CD4-positive, alpha-beta T cell treated with Interleukin-6 at 100 ng/mL for 8 hours (primary cell): ENCODE measurements at regions not wholly inside any gene's neighbourhood (a gene's known extent, or its start where the extent isn't known, plus 50 kb on each side); places are given as distances from the start of the nearest gene placed in this dataset.

Source experiments
- DNase-seq: peaks from one replicate; pipeline ENCODE4 v3.0.0-alpha.2; 2020; ENCODE audit warnings: mixed read lengths, low spot score

DNA sequence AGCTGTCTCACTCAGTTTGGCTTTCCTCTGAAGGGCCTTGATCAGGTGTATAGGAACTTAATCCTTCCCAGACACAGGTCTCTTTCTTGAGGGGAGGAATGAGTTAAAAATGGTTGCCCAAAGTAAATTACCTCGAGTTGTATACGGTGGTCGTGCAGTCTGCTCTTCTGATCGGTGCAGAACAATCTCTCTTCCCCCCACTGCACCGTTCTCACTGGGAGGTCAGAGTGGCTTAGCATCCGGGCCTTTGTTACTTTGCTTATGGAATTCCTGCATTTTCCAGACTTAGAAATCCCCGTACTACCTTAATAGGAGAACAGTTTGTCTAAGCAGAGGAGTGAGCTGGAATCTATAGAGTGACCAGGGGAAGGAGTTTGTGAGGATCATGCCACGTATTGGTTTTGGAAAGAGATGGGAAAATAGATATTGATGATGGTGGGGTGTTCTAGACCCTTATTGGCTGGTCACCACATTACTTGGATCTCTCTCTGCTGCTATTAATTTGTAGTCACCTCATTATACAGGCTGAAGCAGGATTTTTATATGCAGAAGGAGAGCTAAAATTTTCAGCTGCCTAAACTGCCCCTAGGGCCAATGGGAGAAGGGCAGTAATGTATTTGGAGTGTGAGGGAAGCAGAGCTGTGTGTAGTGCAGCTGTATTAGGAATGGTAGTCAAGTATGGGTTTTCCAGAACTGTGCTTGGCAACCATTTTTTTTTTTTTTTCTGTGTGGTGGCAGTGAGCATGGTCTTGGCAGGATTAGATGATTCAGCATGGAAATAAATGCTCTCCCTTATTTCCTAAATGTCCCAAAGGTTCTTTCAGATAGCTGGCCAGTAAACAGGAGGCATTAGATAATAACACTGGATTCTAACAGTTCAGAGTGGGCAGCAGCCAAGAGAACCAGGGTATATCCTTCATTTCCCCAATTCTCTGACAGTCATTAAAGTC, 81.5 kb downstream of the NDUFS5 start:
- no peak for DNase-seq

DNA sequence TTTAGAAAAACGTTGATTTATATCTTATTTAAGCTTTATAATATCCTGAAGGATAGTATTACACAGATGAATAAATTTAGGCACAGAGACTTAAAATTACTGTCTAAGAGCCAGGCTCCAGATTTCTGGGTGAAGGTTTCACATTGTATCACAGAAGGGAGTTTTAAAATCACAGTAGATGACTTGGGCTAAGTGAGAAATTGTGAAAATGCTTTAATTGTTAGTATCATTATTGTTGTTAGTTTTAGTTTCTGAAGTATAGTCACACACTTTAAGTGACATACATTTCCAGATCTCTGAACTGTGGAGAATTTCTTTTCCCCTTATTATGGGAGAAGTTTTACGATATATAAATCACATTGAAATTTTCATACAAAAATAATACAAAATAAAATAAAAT, 83.5 kb downstream of the NDUFS5 start:
- DNase-seq: no peak

DNA sequence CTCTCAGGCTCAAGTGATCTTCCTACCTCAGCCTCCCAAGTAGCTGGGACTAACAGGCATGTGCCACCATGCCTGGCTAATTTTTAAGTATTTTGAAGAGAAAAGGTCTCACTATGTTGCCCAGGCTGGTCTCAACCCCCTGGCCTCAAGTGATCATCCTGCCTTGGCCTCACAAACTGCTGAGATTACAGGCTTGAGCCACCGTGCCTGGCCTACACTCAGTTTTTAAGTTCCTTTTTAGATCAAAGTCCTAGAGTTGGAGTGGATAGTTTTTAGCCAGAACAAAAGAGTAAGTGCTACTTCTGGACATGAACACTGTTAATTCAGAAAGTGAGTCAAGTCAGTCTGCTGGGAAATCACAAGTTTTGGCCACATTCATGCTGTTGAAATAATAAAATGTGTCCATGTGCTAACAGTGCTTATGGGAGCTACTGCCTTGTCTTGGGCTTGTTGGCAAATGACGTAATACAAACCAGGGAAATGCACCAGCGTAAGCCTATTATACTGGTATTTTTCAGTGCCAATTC, 84.2 kb downstream of the NDUFS5 start:
- DNase-seq: no peak

DNA sequence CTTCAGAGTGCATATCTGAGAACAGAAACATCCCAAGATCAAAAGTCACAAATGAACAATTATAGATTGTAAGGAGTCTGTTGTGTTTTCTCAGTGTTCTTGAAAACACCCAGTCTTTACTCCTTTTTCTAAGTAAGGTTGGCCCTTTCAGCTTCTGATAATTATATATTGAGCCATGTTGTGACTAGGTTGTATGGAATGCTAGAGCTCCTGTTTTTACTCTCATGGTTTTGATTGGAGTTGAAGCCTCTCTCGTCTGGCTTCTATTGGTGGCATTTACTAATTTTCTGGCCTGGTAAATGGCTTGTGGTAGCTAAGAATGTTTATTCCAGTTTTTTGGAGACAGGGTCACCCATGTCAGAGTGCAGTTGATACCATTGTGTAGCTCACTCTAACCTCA, 84.7 kb downstream of the NDUFS5 start:
- DNase-seq: no peak

DNA sequence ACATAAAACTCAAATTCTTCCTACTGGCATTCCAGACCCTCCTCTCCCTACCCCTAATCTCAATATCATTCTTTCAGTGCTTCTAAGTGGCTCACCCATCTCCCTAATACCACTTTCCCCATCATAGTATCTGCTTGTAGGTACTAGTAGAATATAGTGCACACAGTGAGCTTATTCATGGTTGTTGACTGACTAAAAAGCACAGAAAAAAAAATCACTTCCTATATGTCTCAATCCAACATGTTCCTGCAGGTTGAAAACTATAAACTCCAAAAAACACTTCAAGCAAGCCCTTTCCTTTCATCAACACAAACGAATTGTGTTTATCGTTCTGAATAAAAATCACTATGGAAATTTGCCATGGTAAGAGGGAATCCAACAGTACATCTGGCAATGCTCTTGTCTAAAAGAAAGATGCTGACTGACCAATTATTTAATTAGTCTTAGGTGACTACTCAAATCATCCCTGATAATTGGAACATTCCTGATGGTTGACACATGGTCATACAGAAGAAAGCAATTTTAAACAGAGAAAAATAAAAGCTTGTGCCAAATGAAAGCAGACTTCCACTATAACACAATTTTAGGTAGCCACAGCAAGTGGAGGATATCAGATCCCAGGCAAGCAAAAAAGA, 87.1 kb downstream of the NDUFS5 start:
- no peak for DNase-seq

DNA sequence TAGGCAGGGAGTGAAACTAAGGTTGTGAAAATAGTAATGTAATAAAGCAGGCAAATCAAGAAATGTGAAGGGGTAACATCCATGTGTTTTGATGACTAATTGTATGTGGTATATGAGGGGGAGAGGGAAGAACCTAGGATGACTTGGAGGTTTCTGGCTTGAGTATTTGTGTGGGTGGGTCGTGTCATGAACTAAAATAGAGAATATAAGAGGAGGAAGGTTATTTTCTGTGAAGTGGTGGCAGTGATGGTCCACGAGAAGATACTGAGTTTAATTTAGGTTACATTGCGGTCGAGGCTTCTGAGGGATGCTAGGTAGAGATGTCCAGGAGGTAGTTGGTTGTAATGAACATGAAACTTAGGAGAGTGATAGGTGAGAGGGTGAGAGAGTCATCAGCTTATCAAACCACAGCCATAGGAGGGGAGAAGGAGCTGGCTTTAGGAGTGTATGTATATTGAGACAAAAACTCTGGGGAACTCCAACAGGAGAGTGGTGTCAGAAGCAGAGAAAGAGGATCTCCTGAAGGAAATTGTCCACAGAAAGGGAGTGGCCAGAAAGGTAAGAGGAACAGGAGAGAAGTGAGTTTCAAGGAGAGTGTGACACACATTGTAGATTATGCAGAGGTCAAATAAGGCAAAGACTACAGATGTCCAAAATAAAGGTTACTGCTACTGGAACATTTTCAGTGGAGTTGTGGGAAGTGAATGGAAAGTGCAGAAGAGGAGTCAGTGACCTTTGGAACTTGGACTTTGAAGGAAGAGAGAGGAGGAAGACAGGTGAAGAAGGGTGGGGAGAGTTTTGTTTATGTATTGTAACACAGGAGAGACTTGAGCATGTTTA, 89.0 kb upstream of the MACF1 start:
- no peak for DNase-seq

DNA sequence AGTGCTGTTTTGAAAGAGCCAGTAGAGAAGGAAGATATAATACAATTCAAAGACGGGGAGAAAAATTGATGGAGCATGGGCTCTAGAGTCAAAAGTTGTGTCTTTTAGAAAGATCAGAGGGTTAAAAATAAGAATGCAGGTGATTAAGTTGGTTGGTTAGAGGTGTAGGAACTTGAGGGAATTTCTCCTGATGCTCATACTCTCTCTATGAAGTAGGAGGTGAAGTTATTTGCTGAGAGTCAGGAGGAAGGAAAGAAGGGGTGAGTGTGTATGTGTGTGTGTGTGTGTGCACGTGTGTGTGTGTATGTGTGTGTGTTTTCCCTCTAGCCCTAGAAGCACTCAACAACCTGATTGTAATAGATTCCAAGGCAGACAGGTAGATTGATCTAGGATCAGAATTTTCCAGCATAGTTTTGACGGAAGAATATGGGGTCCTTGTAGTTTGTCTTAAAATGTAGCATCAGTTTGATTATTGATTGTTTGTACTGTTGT, 88.3 kb upstream of the MACF1 start:
- DNase-seq: no peak

DNA sequence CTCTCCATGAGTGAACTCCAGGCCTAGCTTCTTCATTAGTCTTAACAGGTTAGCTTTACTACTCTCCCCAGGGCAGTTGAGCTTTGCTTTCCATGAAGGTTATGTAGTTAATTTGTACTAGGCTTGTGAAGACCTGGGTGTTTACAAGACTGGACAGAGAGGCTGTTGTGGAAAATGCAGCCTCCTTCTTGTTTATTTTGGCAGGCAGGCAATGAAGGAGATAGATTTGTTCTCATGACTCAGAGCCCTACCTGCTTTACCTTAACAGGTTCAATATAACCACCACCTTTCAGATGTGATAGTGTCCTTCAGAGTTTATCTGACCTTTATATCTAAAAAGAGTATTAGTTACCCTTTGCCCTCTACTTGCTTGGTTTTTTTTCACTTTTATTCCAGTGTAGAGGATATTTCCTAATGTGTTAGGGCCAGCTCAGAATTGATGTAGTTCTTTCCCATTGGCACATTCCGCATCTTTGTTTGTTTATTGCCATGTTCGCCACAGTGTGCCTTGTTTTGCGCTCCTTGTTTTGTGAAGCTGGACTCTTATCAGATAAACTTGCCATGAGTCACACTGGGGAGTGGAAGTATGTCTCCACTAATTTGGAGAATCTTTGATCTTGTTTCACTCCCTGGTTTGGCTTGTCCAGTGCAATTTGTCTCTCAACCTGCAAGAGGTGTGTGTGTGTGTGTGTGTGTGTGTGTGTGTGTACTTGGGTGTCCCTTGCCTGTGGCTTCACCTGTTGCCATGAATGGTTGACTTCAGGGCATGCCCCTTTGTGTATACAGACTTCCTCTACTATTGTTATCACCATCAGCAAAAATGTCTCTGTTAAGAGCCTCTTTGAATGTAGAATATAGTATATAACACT, 87.4 kb upstream of the MACF1 start:
- no peak for DNase-seq

DNA sequence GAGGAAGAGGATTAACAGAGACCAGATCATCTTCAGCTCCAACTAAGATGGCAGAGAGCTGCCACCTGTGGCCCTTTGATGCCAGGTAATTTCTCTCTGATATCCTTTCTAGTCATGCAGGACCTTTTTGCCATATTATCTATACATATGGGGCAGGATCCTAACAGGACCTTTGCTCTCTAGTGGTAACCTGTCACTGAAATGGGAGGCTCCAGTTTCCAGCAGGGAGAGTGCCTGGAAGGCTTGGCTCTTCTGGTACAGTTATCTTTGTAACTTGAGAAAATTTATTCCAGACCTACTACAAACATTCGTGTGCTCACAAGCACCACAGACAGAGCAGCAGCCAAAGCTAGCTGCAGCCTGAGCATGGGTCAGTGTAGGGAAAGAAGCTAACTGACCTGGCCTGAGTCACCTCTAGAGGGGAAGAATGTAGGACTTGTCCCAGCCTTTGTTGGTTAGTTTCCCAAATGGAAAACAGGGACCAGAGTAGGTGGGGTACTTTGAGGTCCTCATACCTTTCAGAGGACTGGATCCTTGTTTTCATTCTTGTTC, 86.5 kb upstream of the MACF1 start:
- no peak for DNase-seq

DNA sequence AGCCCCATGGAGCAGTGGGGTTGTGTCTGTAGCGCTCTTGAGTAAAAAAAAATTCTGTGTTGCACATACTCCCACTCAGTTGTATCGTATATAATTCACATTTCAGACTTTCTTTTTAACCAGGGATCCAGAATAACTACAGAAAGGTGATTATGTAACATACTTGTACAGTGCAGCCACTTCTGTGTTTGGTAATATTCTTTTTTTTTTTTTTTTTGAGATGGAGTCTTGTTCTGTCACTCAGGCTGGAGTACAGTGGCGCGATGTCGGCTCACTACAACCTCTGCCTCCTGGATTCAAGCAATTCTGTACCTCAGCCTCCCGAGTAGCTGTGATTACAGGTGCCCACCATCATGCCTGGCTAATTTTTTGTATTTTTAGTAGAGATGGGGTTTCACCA, 82.4 kb upstream of the MACF1 start:
- DNase-seq: no peak

DNA sequence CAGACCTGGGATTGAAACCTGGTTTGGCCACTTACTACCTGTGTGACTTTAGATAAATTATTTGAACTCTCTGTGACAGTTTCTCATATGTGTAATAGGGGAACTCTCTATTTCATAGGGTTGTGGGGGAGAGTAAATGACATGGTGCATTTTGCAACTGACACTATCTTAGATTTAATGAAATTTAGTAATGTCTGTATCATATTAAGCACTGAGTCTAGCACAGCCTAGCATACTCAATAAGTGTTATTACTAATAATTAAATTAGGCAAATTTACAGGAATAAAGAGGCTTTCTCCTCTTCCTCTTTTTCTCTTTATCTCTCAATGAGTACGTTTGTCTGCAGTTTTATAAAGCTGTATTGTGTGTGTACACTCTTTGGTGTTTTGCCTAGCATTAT, 80.2 kb upstream of the MACF1 start:
- DNase-seq: no peak

DNA sequence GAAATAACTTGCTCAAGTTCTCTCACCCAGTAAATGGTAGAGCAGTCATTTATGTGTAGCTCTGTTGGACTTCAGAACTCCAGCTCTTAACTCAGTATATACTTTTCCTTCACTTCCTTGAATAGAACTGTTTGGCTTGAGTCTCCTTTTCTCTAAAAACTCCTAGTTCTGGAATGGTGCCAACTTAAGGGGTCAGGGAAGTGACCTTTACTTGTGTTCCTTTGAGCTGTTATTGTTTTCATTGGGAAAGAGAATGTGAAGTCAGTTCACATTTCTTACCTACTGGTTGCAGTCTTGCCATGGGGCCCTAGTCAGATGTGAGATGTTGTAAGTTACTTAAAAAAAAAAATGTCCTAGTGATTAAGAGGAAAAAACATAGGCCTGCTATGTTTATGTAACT, 77.0 kb upstream of the MACF1 start:
- no peak for DNase-seq

DNA sequence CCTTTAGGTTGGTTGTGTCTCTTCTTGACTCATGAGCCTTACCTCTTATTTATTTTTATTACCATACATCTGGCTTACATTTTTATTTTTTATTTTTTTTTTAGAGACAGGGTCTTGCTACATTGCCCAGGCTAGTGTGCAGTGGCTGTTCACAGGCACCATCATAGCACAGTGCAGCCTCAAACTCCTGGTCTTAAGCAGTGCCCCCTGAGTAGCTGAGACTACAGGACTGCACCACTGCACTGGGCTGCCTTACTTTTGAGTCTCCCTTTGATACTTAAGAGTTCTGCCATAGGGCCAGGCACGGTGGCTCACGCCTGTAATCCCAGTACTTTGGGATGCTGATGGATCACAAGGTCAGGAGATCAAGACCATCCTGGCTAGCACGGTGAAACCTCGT, 76.4 kb upstream of the MACF1 start:
- no peak for DNase-seq

DNA sequence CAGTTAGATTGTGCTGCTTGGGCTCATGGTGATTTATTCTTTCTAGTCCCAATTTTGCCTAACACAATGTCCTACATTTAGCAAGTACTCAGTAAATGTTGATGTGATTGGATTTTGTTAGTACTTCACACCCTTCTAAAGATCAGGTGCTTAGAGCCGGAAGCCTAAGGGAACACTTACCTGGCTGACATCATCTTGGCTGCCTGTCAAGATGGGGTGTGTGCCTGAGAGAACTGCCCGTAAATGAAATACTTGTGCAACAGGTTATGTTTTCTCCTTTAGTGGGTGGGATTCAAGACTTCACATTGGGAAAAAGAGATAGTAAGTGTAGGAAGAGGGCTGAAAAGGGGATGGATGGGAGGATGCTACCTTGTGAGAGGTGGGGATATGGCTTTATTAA, 75.5 kb upstream of the MACF1 start:
- DNase-seq: no peak

DNA sequence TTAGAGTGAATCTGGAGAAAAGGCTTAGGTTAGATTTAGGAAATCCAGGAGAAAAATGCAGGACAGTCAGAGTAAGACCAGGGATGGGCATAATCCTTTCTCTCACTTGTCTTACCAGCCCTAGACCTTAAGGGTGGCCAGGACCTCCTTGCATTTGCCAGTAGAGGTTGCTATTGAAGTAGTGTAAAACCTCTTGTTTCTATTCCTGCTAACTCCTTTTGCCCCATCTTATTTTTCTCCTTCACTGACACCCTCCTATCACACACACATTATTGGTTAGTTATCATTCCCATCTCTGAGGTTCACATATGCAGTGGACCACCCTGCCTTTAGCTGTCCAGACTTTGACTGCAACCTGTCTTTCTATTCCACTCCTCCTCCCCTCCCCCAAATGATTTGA, 75.0 kb upstream of the MACF1 start:
- no peak for DNase-seq

DNA sequence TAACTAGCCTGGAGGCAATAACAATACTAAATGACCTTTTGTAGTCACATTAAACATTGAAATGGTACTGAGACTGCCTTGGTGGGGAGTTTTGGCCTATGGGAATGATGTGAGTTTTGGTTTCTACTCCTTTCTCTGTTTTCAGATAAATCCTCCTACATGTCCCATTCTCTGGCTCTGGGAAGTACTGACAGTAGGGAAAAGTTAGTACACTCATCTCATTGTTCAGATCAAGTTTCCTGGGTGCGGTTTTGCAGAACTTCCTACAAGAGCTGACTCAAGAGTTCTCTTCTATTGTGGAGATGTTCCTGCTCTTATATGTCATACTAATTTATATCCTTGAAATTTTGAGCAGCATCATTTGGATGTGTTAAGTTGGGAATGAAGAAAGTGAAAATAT, 74.2 kb upstream of the MACF1 start:
- no peak for DNase-seq

DNA sequence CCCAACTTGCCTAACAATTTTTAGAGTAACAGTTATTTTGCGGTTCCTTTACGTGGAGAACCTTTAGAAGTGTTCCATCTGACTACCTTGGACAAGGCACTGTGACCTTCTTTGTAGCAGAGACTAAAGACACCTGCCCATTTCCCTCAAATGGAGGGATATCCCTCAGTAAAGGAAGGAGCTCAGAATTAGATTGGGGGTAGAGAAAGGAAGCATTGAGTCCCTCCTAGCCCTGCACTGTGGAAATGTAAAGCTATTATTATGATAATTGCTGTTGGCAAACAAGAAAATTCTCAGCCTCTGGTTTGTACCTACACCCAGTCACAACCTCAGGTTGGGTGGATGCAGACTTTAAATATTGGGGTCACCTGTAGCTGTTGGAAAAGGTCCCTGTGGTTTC, 72.6 kb upstream of the MACF1 start:
- DNase-seq: no peak

DNA sequence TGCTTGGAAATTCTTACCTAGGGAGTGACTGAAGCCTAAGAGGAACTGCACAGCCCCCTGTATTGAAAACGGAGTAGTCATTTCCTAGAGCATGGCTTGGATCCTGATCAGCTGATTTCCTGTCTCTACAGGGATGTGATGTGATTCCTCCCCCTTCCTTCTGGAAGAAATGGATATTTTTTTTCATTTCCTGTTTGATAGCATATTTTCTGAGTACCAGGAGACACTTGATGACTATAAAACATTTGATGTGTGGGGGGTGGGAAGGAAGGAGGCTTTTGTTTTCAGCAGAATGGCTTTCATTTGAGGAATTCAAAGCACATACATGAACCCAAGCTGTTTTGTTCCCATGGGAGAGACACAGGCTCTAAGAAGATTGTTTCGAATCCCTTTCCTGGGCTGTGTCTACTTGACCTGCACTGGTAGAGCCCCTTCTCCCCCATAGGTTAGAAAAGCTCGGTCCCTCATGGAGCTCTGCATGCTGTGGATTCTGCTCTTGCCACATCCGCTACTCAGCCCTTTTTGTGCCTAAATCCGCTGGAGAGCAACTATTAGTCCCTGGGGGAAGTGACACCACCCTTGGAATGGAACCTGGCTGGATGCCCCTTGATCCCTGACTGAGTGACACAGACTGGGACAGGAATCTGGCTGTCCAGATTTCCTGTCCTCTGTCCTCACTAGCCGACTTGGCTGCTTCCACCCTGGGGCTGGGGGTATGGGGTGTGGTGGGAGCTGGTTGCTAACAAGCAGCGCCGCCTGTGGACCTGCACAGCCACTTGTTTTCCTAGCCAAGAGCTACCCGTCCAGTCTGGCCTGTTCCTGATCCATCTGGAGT, 71.8 kb upstream of the MACF1 start:
- DNase-seq: no peak

DNA sequence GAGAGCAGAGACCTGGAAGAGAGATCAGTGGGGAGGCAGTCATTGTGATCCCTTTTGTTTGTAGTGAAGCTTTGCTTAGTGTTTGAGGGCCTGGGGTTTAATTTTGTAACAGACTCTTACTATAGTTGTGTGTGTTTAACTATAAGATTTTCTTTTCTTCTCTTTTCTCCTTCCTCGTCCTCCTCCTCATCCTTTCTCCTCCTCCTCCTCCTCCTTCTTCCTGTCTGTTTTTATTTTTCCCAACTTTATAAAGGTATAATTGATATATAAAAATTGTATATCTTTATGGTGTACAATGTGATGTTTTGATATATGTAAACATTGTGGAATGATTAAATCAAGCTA, 71.2 kb upstream of the MACF1 start:
- no peak for DNase-seq

DNA sequence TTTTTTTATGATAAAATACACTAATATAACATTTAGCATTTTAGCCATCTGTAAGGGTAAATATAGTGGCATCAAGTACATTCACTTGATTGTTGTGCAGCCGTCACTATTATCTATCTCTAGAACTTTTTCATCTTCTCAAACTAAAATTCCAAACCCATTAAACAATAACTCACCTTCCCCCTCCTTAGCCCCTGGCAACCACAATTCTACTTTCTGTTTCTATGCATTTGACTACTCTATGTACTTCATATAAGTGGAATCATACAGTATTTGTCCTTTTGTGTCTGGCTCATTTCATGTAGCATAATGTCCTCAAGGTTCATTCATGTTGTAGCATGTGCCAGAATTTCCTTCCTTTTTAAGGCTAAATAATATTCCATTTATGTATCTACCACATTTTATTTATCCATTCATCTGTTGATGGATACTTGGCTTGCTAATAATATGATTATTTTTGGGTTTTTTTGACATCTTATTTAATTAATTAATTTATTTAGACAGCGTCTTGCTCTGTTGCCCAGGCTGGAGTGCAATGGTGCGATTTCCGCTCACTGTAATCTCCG, 69.6 kb upstream of the MACF1 start:
- DNase-seq: no peak
